ENCODE measurements at regions not wholly inside any gene's neighbourhood (a gene's known extent, or its start where the extent isn't known, plus 50 kb on each side); places are given as distances from the start of the nearest gene placed in this dataset.
"Not testable (repeated sequence)": the region's sequence is repeated elsewhere in the genome, so short reads cannot be mapped to it uniquely, and the experiment has no call there.

- DNase-seq: not testable (repeated sequence)
These were observed 1937.1 kb upstream of the DEFB115 start for GRCh38 chr20:29320216-29320949.

GRCh38 chr20:29323631-29324515 lies 1933.6 kb upstream of the DEFB115 start:
- not testable (repeated sequence) for DNase-seq

GRCh38 chr20:29324516-29325303 lies 1932.8 kb upstream of the DEFB115 start:
- not testable (repeated sequence) for DNase-seq

- DNase-seq: no peak
These were observed 1932.2 kb upstream of the DEFB115 start for GRCh38 chr20:29325304-29325640.

GRCh38 chr20:29325781-29326180 lies 1931.7 kb upstream of the DEFB115 start:
- not testable (repeated sequence) for DNase-seq

GRCh38 chr20:29326376-29327070 lies 1930.9 kb upstream of the DEFB115 start:
- no peak for DNase-seq

GRCh38 chr20:29327600-29328420 lies 1929.7 kb upstream of the DEFB115 start:
- DNase-seq: not testable (repeated sequence)

GRCh38 chr20:29330429-29331115 lies 1926.9 kb upstream of the DEFB115 start:
- not testable (repeated sequence) for DNase-seq

- DNase-seq: no peak
These were observed 1907.6 kb upstream of the DEFB115 start for GRCh38 chr20:29349836-29350235.

- DNase-seq: not testable (repeated sequence)
These were observed 1881.5 kb upstream of the DEFB115 start for GRCh38 chr20:29375937-29376336.

GRCh38 chr20:29392853-29393252 lies 1864.6 kb upstream of the DEFB115 start:
- not testable (repeated sequence) for DNase-seq

GRCh38 chr20:29408034-29408695 lies 1849.3 kb upstream of the DEFB115 start:
- no peak for DNase-seq

GRCh38 chr20:29408707-29409106 lies 1848.8 kb upstream of the DEFB115 start:
- DNase-seq: not testable (repeated sequence)

- not testable (repeated sequence) for DNase-seq
These were observed 1848.2 kb upstream of the DEFB115 start for GRCh38 chr20:29409160-29409689.

- DNase-seq: no peak
These were observed 1847.3 kb upstream of the DEFB115 start for GRCh38 chr20:29409833-29410805.

GRCh38 chr20:29410806-29411457 lies 1846.5 kb upstream of the DEFB115 start:
- no peak for DNase-seq

GRCh38 chr20:29411458-29411820 lies 1846.0 kb upstream of the DEFB115 start:
- DNase-seq: not testable (repeated sequence)

- DNase-seq: no peak
These were observed 1838.1 kb upstream of the DEFB115 start for GRCh38 chr20:29419378-29419777.

All from NCI-H1092 (cell line).